IMR-90 (cell line): ENCODE measurements at regions not wholly inside any gene's neighbourhood (a gene's known extent, or its start where the extent isn't known, plus 50 kb on each side); places are given as distances from the start of the nearest gene placed in this dataset.
A peak's percentile ranks its signal among the peaks of the same experiment; 100 is the strongest.

Experiments used
- ATAC-seq: fragments of 200-7000 bp; cut with Tn5 transposase; 2 replicates; pipeline ENCODE4 v1.9.1; 2020; ENCODE audit warnings: low read depth, mild to moderate bottlenecking, moderate library complexity
- BruUV-seq: library from RNA; stranded (reverse); fragments of 400-500 nt; replicated peaks from 2 replicates; lab custom pipeline; 2021; lab: Mats Ljungman, UMichigan
- CTCF ChIA-PET: fragments of 300-600 bp; formaldehyde crosslinking; extraction: SDS; loops from one replicate; lab custom pipeline; 2021; ENCODE audit warnings: antibody characterized with exemption; lab: Yijun Ruan, JAX
- POLR2A ChIA-PET: fragments of 300-600 bp; sonication (Branson Sonifier 250); formaldehyde crosslinking; loops from one replicate; lab custom pipeline; 2022; ENCODE audit warnings: antibody characterized with exemption; ENCODE audit not compliant: unreplicated experiment; lab: Charles Lee
- DNase-seq: peaks from one replicate; pipeline ENCODE4 v3.0.0; 2013
- H2AFZ ChIP-seq: replicated peaks from 2 replicates; pipeline ENCODE3; 2013; ENCODE audit warnings: low read length, mild to moderate bottlenecking; ENCODE audit not compliant: poor library complexity
- H2AK5ac ChIP-seq: 2 replicates; pipeline ENCODE4 v1.6.1; 2013; ENCODE audit warnings: low read depth, low read length, inconsistent platforms
- H2AK9ac ChIP-seq: replicated peaks from 2 replicates; pipeline ENCODE3; 2013; ENCODE audit warnings: mild to moderate bottlenecking, low read depth, low read length, moderate library complexity; ENCODE audit not compliant: poor library complexity
- H2BK120ac ChIP-seq: 2 replicates; pipeline ENCODE4 v1.6.1; 2013; ENCODE audit warnings: low read depth, low read length, inconsistent platforms
- H2BK15ac ChIP-seq: 3 replicates; pipeline ENCODE4 v1.6.1; 2013; ENCODE audit warnings: low read depth, low read length, inconsistent platforms
- H2BK20ac ChIP-seq: 2 replicates; pipeline ENCODE4 v1.6.1; 2013; ENCODE audit warnings: low read depth, mild to moderate bottlenecking, inconsistent platforms, low read length, moderate library complexity
- H2BK5ac ChIP-seq: 2 replicates; pipeline ENCODE4 v1.6.1; 2013; ENCODE audit warnings: mild to moderate bottlenecking, low read depth, low read length, inconsistent platforms; ENCODE audit not compliant: poor library complexity, severe bottlenecking
- H3K14ac ChIP-seq: replicated peaks from 2 replicates; pipeline ENCODE4 v1.6.1; 2013; ENCODE audit warnings: low read depth, low read length, inconsistent platforms
- H3K18ac ChIP-seq: 2 replicates; pipeline ENCODE4 v1.6.1; 2013; ENCODE audit warnings: low read depth, low read length, control low read depth
- H3K23ac ChIP-seq: 2 replicates; pipeline ENCODE4 v1.6.1; 2013; ENCODE audit warnings: low read depth, low read length, inconsistent platforms
- H3K27ac ChIP-seq: 2 replicates; pipeline ENCODE4 v1.5.1; 2013; ENCODE audit warnings: mild to moderate bottlenecking, control low read depth, low read length; ENCODE audit not compliant: insufficient read depth
- H3K27me3 ChIP-seq: 2 replicates; pipeline ENCODE4 v1.6.1; 2013; ENCODE audit warnings: low read length; ENCODE audit not compliant: control insufficient read depth, insufficient read depth
- H3K36me3 ChIP-seq: 2 replicates; pipeline ENCODE4 v1.6.1; 2013; ENCODE audit warnings: low read length, mixed read lengths; ENCODE audit not compliant: control insufficient read depth, insufficient read depth
- H3K4ac ChIP-seq: 2 replicates; pipeline ENCODE4 v1.6.1; 2013; ENCODE audit warnings: low read depth, low read length, inconsistent platforms
- H3K4me1 ChIP-seq: 2 replicates; pipeline ENCODE4 v1.6.1; 2013; ENCODE audit warnings: low read length, mixed read lengths; ENCODE audit not compliant: control insufficient read depth, insufficient read depth
- H3K4me2 ChIP-seq: 2 replicates; pipeline ENCODE4 v1.6.1; 2013; ENCODE audit warnings: low read depth, mild to moderate bottlenecking, control low read depth, low read length, moderate library complexity
- H3K4me3 ChIP-seq: 2 replicates; pipeline ENCODE4 v1.5.1; 2013; ENCODE audit warnings: low read depth, mild to moderate bottlenecking, control low read depth, low read length, moderate library complexity; ENCODE audit not compliant: insufficient read depth
- H3K56ac ChIP-seq: 2 replicates; pipeline ENCODE4 v1.6.1; 2013; ENCODE audit warnings: low read length, inconsistent platforms; ENCODE audit not compliant: insufficient read depth; ENCODE audit errors: extremely low read depth
- H3K79me1 ChIP-seq, 2 experiments: 2 replicates each; pipeline ENCODE4 v1.6.1; 2013; ENCODE audit warnings: low read length in 2 of 2, inconsistent platforms in 1 of 2, low read depth in 1 of 2
- H3K9ac ChIP-seq: 2 replicates; pipeline ENCODE4 v1.6.1; 2013; ENCODE audit warnings: low read depth, low read length, control low read depth
- H3K9me1 ChIP-seq: 2 replicates; pipeline ENCODE4 v1.6.1; 2013; ENCODE audit warnings: low read length, inconsistent platforms; ENCODE audit not compliant: insufficient read depth
- H3K9me3 ChIP-seq: 2 replicates; pipeline ENCODE4 v1.6.1; 2013; ENCODE audit warnings: low read length; ENCODE audit not compliant: control insufficient read depth, insufficient read depth
- H4K20me1 ChIP-seq: 2 replicates; pipeline ENCODE4 v1.6.1; 2013; ENCODE audit warnings: low read length, inconsistent platforms; ENCODE audit not compliant: insufficient read depth
- H4K5ac ChIP-seq: 2 replicates; pipeline ENCODE4 v1.6.1; 2013; ENCODE audit warnings: mild to moderate bottlenecking, low read depth, low read length, control low read depth
- H4K8ac ChIP-seq, 2 experiments: 2 replicates each; pipeline ENCODE4 v1.6.1; 2013; ENCODE audit warnings: low read depth in 2 of 2, low read length in 2 of 2, control low read depth in 1 of 2, inconsistent platforms in 1 of 2
- H4K91ac ChIP-seq: 2 replicates; pipeline ENCODE4 v1.6.1; 2013; ENCODE audit warnings: low read depth, low read length, inconsistent platforms; ENCODE audit not compliant: insufficient read depth
- MAFK ChIP-seq: IDR thresholded peaks from 2 replicates; pipeline ENCODE4 v1.6.1; 2012; ENCODE audit warnings: low read depth, low read length, improper control_type of control experiment
- MAZ ChIP-seq: IDR thresholded peaks from 2 replicates; pipeline ENCODE4 v1.6.1; 2012; ENCODE audit warnings: low read depth, mild to moderate bottlenecking, low read length, improper control_type of control experiment, moderate library complexity, borderline replicate concordance
- NFE2L2 ChIP-seq: fragments of 150-350 bp; IDR thresholded peaks from 2 replicates; pipeline ENCODE4 v1.6.1; 2016; ENCODE audit warnings: low read depth, mild to moderate bottlenecking, low read length
- USF2 ChIP-seq: fragments of 150-350 bp; IDR thresholded peaks from 2 replicates; pipeline ENCODE4 v1.6.1; 2017; ENCODE audit warnings: mild to moderate bottlenecking, antibody characterized with exemption, low read length, low read depth
- dilution Hi-C: fragments of 300-500 bp; cut with HindIII; formaldehyde crosslinking; loops from one replicate; pipeline ENCODE4 v1.14.3; 2018; ENCODE audit warnings: low sequenced_read_pairs; ENCODE audit not compliant: unreplicated experiment
- in situ Hi-C: fragments of 300-500 bp; cut with MboI; formaldehyde crosslinking; loops from 3 replicates; pipeline ENCODE4 v1.14.3; 2019; ENCODE audit warnings: low sequenced_read_pairs, inconsistent platforms, mixed read lengths
- intact Hi-C: fragments of 100-400 bp; cut with micrococcal nuclease; formaldehyde crosslinking; loops from 2 replicates; pipeline ENCODE4 v1.10.0; 2022

- in situ Hi-C loops: no loop called here
- Histone ChIP-seq H3K18ac (peak overlapping the region; percentile 98), H2AFZ (no peak overlapping the region), H2BK5ac (no peak overlapping the region), H2BK20ac (peak overlapping the region; percentile 74), H3K4me2 (no peak overlapping the region), H3K36me3 (no peaks in the 10 kb centered on the region), H4K8ac (peak overlapping the region; percentile 13 to 66; a peak in 1 of 4 replicates), H3K79me1 (no peaks in the 10 kb centered on the region), H3K9ac (no peak overlapping the region), H4K20me1 (no peaks in the 10 kb centered on the region), H3K4me3 (no peak overlapping the region), H3K27me3 (no peaks in the 10 kb centered on the region), H2BK120ac (peak overlapping the region; percentile 42; the same call in 1 of the 2 replicates), H4K91ac (0 out of 2 replicates have a peak overlapping the region, but pooled peaks have one; percentile 39), H3K56ac (no peak overlapping the region), H4K5ac (peak overlapping the region; percentile 90), H3K14ac (peak overlapping the region; percentile 22; the same call in 1 of the 2 replicates), H2AK5ac (no peak overlapping the region), H3K4ac (no peak overlapping the region; the same call in 1 of the 2 replicates), H3K23ac (no peak overlapping the region), H2AK9ac (no peak overlapping the region), H3K4me1 (peaks cover 7% of the 10 kb centered on the region), H2BK15ac (peak overlapping the region; percentile 48; the same call in 1 of the 3 replicates), H3K9me1 (no peaks in the 10 kb centered on the region), H3K9me3 (no peaks in the 10 kb centered on the region), H3K27ac (no peak overlapping the region)
- no peak for DNase-seq
- no peak for ATAC-seq
- BruUV-seq: no TSS peak
- TF ChIP-seq MAFK: peak; percentile 99
- TF ChIP-seq NFE2L2: no peak
- TF ChIP-seq MAZ: no peak
- TF ChIP-seq USF2: no peak
- ChIA-PET POLR2A (no interaction called here), CTCF (no interaction called here)
- intact Hi-C loops: no loop called here
- dilution Hi-C loops: no loop called here
Measured at GRCh38 chr11:26112264-26112663, 219.7 kb upstream of the ANO3 start.
